OCI-LY1 (cell line): ENCODE measurements at regions not wholly inside any gene's neighbourhood (a gene's known extent, or its start where the extent isn't known, plus 50 kb on each side); places are given as distances from the start of the nearest gene placed in this dataset.

ENCODE experiments used
- H2AFZ ChIP-seq: fragments of 200-600 bp; sonication (generic), shearing (Covaris generic); 2 replicates; pipeline ENCODE4 v1.6.0; 2014; ENCODE audit warnings: antibody characterized with exemption, mild to moderate bottlenecking, low read length
- H3F3A ChIP-seq: fragments of 200-600 bp; sonication (generic), shearing (Covaris generic); 2 replicates; pipeline ENCODE4 v1.6.0; 2014; ENCODE audit warnings: mild to moderate bottlenecking, antibody characterized with exemption, low read length, moderate library complexity; ENCODE audit not compliant: insufficient read depth
- H3K27ac ChIP-seq: fragments of 200-600 bp; sonication (generic); 2 replicates; pipeline ENCODE4 v1.5.1; 2014; ENCODE audit warnings: low read length, mixed run types, mild to moderate bottlenecking, low read depth; ENCODE audit not compliant: poor library complexity, severe bottlenecking
- H3K27me3 ChIP-seq: fragments of 200-600 bp; sonication (generic); 2 replicates; pipeline ENCODE4 v1.6.0; 2014; ENCODE audit warnings: antibody characterized with exemption, mild to moderate bottlenecking, low read length, moderate library complexity; ENCODE audit not compliant: insufficient read depth
- H3K36me3 ChIP-seq: fragments of 200-600 bp; sonication (generic); 2 replicates; pipeline ENCODE4 v1.6.1; 2014; ENCODE audit warnings: mild to moderate bottlenecking, antibody characterized with exemption, low read length, moderate library complexity, mixed read lengths; ENCODE audit not compliant: insufficient read depth
- H3K4me1 ChIP-seq: fragments of 200-600 bp; sonication (generic); 2 replicates; pipeline ENCODE4 v1.5.1; 2014; ENCODE audit warnings: mild to moderate bottlenecking, low read length, moderate library complexity; ENCODE audit not compliant: insufficient read depth, severe bottlenecking
- H3K4me2 ChIP-seq: fragments of 200-600 bp; sonication (generic), shearing (Covaris generic); 2 replicates; pipeline ENCODE4 v1.6.1; 2014; ENCODE audit warnings: low read length
- H3K4me3 ChIP-seq: fragments of 200-600 bp; sonication (generic); 2 replicates; pipeline ENCODE4 v1.5.1; 2014; ENCODE audit warnings: low read length, low read depth, mild to moderate bottlenecking, mixed read lengths; ENCODE audit not compliant: poor library complexity, severe bottlenecking
- H3K79me2 ChIP-seq: fragments of 200-600 bp; shearing (Covaris generic); 2 replicates; pipeline ENCODE4 v1.6.1; 2016; ENCODE audit warnings: mixed run types, low read length, mixed read lengths; ENCODE audit not compliant: insufficient read depth
- H3K9ac ChIP-seq: fragments of 200-600 bp; sonication (generic), shearing (Covaris generic); 2 replicates; pipeline ENCODE4 v1.6.1; 2014; ENCODE audit warnings: mild to moderate bottlenecking, low read length, mixed read lengths
- H3K9me2 ChIP-seq: fragments of 200-600 bp; sonication (generic), shearing (Covaris generic); 2 replicates; pipeline ENCODE4 v1.6.1; 2014; ENCODE audit warnings: low read depth, mild to moderate bottlenecking, low read length, mixed read lengths
- H3K9me3 ChIP-seq: fragments of 200-600 bp; shearing (Covaris generic); 2 replicates; pipeline ENCODE4 v1.6.1; 2014; ENCODE audit warnings: low read length, mixed read lengths
- H4K20me1 ChIP-seq: fragments of 200-600 bp; sonication (generic), shearing (Covaris generic); 2 replicates; pipeline ENCODE4 v1.6.0; 2016; ENCODE audit warnings: mild to moderate bottlenecking, low read length; ENCODE audit not compliant: insufficient read depth
- CTCF ChIP-seq: fragments of 200-600 bp; sonication (generic), shearing (Covaris generic); IDR thresholded peaks from 2 replicates; pipeline ENCODE4 v1.5.1; 2017; ENCODE audit warnings: mild to moderate bottlenecking, antibody characterized with exemption, low read length, moderate library complexity, mixed read lengths
- EZH2 ChIP-seq: fragments of 200-600 bp; sonication (generic), shearing (Covaris generic); IDR thresholded peaks from 2 replicates; pipeline ENCODE4 v1.8.0; 2017; ENCODE audit warnings: borderline replicate concordance, mixed run types, mild to moderate bottlenecking, antibody characterized with exemption, low read length, moderate library complexity, mixed read lengths

DNA sequence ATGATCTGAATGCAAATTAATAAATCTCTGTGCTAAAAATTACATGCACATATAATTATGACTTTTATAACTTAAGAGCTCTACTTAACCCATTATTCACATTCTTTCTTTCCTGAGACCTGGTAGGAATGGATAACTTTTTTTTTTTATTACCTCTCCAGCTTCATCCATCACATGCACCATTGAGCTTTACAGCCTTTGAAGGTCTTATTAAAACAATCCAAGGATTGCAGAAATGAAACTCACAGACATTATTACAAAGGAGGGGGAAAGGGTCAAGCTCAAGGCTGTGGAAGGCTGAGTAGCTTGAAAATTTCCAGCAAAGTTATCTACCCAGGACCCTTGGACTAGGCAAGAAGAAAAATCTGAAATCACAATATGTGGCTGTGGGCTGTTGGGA lies 202.5 kb upstream of the GRIP1 start:
- Histone ChIP-seq H3K36me3 (no peaks in the 10 kb centered on the region), H3K4me3 (no peak overlapping the region), H3K9me2 (no peaks in the 10 kb centered on the region), H3F3A (no peaks in the 10 kb centered on the region), H3K9me3 (no peaks in the 10 kb centered on the region), H4K20me1 (no peaks in the 10 kb centered on the region), H3K4me2 (no peak overlapping the region), H3K4me1 (no peaks in the 10 kb centered on the region), H2AFZ (no peak overlapping the region), H3K27me3 (no peaks in the 10 kb centered on the region), H3K79me2 (no peaks in the 10 kb centered on the region), H3K27ac (no peak overlapping the region), H3K9ac (no peak overlapping the region)
- TF ChIP-seq EZH2 (no peak), CTCF (no peak)

GRCh38 chr12:66884091-66884490 lies 205.2 kb upstream of the GRIP1 start:
- no peak for TF ChIP-seq EZH2
- no peak for TF ChIP-seq CTCF
- no peak overlapping the region for H2AFZ ChIP-seq
- H3K4me2 ChIP-seq = no peak overlapping the region
- H3K27ac ChIP-seq = no peak overlapping the region
- H3K9me2 ChIP-seq = no peaks in the 10 kb centered on the region
- no peaks in the 10 kb centered on the region for H3F3A ChIP-seq
- no peaks in the 10 kb centered on the region for H3K36me3 ChIP-seq
- no peaks in the 10 kb centered on the region for H3K4me1 ChIP-seq
- no peak overlapping the region for H3K4me3 ChIP-seq
- H3K9ac ChIP-seq = no peak overlapping the region
- H3K27me3 ChIP-seq = no peaks in the 10 kb centered on the region
- H3K79me2 ChIP-seq = no peaks in the 10 kb centered on the region
- H3K9me3 ChIP-seq = no peaks in the 10 kb centered on the region
- H4K20me1 ChIP-seq = no peaks in the 10 kb centered on the region

GRCh38 chr12:66885115-66885875 lies 206.4 kb upstream of the GRIP1 start:
- Histone ChIP-seq H3K27me3 (no peaks in the 10 kb centered on the region), H3K9ac (no peak overlapping the region), H3K27ac (no peak overlapping the region), H3K9me3 (no peaks in the 10 kb centered on the region), H3K4me1 (no peaks in the 10 kb centered on the region), H3K4me2 (no peak overlapping the region), H3K36me3 (no peaks in the 10 kb centered on the region), H3K79me2 (no peaks in the 10 kb centered on the region), H4K20me1 (no peaks in the 10 kb centered on the region), H3K4me3 (no peak overlapping the region), H3F3A (no peaks in the 10 kb centered on the region), H2AFZ (no peak overlapping the region), H3K9me2 (no peaks in the 10 kb centered on the region)
- TF ChIP-seq EZH2 = no peak
- no peak for TF ChIP-seq CTCF
